NCI-H2081 treated with DMSO at 0.1 percent for 48 hours (cell line): ENCODE measurements at regions not wholly inside any gene's neighbourhood (a gene's known extent, or its start where the extent isn't known, plus 50 kb on each side); places are given as distances from the start of the nearest gene placed in this dataset.

Experiments
- DNase-seq: peaks from one replicate; lab custom pipeline; 2025; lab: John Stamatoyannopoulos, UW

DNA sequence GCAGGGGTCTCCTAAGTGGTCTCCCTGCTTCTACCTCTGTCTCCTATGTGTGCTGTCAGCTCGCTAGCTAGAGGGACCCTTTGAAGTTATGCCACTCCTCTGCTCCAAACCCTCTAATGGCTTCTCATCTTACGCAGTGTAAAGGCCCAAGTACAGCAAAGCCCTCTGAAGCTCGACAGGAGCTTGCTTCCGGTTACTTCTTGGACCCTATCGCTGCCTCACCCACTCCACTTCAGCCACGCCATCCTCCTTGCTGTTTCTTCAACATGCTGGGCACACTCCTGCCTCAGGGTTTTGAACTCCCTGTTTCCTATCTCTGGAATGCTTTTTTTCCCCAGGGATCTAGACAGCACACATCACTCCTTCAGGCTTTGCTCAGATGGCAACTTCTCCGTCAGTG is 102.3 kb upstream of the F3 start:
- DNase-seq = no peak

DNA sequence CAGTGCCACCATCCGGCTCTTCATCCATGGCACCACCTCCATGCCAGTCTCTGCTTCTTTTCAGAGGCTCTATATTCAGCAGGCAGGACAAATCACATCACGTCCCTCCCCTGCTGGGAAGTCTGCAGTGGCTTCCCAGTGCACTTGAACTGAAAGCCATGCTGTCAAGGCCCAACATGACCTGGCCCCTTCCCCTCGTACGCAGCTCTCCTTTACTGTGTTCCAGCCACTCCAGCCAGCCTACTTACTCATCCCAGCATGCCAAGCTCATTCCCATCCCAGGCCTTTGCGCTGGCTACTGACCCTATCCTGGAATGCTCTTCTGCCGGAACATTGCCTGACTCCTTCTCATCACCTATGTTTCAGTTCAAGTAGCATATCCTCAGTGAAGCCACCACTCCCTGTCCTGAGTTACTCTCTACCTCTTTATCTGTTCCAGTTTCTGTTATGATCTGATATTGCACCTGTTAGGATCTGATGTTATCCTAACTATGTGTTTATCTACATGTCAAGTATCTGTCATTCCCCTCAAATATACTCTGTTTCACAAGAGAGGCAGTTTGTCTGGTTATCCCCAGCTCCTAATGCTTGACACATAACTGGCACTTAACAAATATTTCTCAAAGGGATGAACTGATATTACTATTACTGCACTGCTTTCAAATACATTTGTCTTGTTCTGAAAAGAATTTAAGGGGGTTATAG is 101.2 kb upstream of the F3 start:
- no peak for DNase-seq

DNA sequence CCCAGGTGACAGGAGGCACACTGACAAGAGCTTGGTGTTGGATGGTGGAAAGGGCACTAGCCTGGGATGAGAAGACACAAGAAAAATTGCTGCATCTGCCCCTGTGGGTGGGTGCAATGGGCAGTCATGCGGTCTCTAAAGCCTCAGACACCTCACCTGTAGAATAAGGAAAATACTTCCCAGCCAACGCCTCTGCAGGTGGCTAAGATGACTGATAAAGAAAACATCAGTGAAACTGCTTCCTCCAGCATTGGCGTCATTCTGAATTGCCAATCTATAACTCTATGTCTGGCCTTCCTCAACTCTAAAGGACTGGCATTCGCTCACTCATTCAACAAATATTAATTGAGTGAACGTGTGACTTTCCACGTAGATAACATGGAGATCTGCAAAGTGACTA is 100.4 kb upstream of the F3 start:
- no peak for DNase-seq

DNA sequence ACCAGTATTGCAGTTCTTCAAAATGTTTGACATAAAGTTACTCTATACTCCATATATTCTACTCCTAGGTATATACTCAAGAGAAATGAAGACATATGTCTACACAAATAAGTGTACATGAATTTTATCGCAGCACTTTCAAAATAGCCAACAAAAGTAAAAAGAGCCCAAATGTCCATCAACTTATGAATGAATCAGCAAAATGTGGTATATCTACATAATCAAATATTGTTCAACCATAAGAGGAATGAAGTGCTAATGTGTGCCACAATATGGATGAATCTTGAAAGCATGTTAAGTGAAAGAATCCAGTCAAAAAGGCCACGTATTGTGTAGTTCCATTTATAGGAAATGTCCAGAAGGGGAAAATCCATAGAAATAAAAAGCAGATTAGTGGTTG is 98.6 kb upstream of the F3 start:
- no peak for DNase-seq

DNA sequence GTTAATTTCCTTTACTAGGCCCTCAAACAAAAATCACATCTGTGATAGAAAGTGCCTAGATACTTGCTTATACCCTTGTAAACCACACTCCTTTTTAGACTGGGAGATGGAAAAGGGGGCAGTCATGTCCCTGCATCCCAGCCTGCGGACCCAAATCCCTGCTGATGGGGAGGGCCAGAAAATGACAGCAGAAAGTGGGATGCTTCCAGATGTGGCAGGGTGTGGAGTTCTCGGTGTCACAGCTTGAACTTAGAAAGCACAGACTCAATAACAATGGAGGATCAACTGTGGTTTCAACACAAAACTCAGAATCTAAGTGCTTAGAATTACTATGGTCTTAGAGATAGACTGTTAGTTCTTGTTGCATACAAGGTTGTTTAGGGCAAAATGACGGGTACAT is 95.6 kb upstream of the F3 start:
- DNase-seq = no peak

DNA sequence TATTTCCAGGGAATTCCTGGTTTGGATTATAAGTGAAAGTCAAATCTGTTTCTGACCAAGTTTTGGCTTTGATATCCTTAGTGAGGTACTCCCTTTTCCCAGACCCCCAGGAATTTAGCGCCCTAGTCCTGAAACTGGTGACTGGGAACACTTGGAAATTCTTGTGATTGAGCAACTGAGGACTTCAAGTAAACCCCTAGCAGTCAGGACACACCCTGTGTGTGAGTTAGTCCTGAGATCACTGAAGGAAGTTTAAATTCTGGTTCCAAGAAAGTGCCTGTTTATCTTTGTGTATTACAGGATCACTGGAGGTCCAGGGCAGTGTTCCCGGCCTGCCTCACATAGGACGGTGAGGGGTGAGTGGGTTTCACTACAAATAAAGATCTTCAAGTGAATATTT is 95.1 kb upstream of the F3 start:
- DNase-seq = no peak

DNA sequence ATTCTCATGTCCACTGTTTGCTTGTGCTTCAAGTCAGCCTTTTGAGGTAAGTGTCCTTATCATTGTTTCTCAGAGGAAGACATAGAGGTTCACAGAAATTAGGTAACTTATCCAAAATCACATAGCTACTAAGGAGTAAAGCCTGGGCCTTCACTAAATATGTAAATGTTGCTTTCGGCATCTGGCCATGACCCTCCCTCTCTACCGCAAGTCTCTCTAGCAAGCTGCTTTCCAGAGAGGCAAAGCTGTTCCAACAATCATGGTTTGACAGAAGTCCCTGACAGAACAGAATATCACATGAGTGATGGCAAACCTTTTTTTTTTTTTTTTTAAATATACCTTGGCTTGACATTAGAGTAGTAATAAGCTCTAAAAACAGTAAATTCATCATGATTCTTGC is 94.5 kb upstream of the F3 start:
- DNase-seq = no peak

DNA sequence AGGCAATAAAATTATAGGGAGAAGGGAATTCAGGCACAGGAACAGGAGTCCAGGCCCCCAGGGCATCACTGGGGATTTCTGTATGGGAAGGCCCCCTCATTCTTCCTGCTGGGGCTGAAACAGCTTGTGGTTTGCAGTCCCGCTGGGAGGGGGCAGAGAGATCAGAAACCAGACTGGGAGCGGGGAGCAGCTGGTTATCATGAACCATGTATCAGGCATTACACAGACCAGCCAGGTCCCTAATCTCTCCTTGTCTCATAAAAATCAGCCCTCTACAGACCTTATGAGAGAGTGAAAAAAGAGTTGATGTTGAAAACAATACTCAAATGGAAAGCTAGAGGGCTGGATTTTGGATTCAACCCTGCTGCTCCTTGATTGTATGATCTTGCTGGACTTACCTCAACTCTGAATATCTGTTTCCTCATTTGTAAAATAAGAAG is 93.4 kb upstream of the F3 start:
- DNase-seq = no peak

DNA sequence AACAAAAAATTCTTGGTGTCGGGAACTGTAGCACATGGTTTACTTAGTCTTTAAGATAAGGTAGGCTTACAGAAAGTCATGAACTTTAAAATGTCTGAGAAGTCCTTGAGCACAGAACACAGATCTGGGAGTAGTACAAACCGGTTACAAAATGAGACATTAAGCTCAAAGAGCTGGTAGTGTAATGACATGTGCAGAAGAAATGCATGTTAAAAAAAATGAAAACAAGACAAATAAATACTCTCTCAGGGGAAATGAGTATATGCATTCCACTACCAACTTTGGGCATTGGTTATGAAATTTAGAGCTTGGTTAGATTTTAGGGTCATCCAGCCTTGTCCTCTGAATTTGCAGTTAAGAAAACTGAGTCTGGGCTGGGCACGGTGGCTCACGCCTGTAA is 91.5 kb upstream of the F3 start:
- DNase-seq = no peak

DNA sequence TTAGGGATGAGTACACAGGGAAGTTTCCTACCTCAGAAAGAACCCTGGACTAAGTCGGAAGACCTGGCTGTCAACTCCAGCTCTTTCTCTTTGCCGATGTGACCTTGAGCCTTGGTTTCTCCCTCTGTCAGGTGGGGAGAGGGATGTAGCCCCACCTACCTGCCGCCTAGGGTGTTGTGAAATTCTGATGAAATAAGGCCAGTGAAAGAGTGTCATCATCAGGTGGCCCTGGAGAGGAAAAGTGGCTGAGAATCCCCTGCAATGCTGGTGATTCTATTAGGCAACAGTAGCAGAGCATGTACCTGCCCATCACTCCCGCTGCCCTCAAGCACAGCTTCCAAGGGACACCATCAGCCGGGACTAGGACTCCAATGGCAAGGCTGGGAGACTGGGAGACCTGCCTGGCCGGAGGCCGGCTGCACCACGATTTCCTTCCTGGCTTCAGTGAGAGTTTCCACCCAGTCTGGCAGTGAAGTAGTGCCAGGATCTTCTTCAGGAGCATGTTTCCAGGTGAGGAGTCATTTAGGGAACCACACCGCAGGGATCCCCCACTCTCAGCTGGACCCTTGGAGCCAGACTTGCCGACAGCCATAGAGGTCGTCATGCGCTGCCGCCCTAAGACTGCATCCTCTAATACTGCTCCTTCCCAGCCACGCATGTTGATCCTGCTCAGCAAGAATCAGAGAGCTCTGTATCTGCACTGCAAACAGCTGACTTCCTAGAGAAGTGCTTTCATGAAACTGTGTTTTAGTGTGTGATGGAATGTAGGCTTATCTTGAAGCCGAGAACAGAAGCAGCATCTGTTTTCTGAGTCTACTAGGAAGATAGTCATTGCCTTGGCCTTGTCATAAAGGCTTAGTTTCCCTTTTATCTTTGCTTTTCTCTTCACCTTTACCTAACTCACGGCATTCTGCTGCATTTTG is 88.0 kb upstream of the F3 start:
- DNase-seq = no peak

DNA sequence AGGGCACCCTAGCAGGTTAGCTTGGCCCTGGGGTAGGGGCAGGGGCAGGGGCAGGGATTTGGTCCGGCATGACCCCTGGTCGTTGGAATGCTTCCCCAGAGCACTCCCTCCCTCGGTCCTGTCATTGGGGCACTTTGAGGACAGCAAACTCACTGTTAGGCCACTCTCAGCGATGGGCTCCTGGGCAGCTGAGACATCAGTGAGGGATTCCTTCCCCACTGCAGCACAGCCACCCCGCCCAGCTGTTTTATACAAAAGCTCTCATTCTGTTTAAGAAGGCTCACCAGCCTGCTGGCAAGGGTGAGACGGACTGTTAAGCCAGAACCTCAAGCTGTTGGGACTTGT is 86.9 kb upstream of the F3 start:
- no peak for DNase-seq

DNA sequence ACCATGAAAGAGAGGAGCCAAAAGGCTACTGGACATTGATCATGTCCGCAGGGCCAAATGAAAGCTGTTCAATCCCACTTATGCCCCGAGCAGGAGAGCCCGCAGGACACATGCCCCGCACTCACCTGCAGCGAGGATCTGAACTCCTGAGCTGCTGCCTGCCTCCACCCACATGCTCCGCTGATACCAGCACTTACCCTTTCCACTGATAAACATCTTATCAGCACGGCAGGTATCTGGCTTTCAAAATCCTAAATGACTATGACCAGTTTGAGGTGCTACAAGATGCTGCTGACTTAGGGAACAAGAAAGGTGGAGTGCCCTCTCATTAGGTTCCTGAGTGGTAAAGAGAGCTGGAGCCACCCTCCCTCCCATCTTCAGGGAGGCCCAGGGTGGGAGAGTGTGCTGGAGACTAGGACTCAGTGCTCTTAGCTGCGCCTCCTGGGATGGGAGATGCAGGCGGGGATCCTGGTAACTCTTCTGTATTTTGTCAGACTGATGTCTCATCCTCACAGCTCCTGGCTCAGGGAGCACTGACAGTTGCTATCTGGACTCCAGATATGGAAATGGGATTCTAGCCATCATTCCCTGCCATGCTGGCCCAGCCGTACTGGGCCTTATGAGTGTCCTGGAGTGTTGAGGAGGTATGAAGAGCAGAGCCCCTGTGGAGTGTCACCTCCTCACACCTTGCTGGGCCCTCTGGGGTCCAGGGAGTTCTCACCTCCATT is 86.4 kb upstream of the F3 start:
- no peak for DNase-seq

DNA sequence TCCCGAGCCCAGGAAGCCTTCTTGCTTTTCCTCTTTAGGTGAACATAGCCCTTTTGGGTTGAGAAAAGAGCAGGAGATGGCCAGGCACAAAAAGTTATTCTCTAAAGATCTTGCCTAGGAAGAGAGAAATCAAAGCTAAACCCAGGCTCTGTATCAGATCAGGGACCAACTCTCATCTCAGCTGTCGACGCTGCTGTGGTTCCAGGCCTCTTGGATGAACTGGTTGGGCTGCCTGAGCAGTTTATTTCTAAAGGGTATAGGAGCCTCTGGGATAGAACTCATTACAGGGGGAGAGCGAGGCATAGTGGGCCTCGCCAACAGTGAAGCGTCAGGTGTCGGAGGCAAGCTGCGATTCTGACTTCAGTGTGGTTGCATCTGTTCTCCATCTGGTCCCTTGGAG is 82.6 kb upstream of the F3 start:
- DNase-seq = no peak

DNA sequence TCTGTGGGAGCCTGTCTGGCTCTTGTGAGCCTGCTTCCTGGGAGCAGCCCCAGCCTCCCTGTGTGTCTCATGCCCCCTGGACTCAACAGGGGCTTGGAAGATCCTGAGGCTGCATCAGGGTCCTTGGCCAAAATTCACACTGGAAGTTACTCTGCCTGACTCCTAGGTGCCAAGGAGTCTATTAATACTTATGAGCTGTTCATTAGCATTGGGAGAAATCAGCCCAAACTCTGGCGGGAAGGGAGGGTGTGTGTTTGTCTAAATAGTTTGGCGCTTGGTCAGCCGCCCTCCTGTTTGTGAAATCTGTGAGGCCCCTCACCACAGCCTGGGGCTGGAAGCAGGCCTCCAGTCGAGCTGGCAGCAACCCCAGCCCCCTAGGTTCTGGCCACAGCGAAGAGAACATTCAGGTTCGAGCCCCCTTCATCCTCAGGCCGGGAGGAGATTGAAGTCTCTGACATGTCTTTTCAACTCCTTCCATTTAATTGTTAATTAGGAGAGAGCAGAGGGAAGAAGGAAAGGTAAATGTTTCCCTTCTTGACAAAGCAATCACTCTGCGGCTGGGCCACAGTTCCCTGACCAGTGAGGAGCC is 82.1 kb upstream of the F3 start:
- DNase-seq = no peak

DNA sequence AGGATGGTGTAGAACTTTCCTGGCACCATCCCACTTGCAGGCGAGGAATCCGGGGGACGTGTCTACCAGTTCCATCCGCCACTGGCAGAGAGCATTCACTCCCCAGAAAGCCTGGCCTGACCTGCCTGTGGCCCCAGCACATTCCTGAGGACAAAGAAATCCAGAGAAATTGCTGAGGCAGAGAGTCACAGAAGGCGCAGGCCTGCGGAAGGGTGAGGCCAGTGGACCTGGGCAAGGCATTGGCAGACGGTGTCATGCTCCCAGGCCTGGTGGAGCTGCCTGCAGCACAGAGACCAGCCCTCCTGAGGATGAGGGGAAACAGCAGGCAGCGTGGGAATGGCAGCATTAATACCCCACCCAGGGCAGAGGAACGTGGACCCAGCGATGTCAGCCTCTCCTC is 81.2 kb upstream of the F3 start:
- no peak for DNase-seq

DNA sequence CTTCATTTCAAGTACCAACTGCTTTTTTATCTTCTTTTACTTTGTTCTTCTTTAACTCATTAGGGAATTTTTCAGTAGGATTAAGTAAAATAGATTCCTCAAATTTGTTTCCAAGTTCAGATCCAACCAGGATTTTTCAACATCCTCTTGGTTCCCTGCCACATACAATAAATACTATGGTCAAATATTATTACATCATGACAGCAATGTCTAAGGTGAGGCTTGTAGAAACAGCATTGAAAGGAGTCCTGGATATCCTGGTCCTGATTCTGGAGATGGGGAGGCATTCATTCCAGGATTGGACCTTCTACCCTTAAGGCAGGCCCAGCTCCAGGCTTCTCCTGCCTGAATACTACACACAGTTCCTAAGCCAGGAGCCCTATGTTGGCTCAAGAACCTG is 80.2 kb upstream of the F3 start:
- no peak for DNase-seq

DNA sequence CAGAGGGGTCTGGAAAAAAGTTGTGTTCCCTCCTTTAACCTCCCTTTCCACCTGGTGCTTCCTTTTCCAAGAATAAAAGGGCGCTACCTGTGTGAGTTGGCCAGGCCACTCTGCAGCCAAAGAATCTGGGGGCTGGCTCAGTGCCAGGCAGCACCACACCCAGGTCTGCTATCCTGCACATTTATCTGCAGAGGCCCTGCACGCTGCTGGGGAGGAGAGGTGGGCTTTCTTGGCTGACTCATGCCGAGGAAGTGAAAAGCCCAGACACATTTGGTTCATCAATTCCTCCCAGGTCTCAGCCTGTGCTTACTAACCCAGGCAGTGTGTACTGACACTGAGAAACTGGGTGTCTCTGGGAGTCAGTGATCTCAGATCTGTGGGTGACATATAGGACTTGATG is 79.8 kb upstream of the F3 start:
- DNase-seq = no peak

DNA sequence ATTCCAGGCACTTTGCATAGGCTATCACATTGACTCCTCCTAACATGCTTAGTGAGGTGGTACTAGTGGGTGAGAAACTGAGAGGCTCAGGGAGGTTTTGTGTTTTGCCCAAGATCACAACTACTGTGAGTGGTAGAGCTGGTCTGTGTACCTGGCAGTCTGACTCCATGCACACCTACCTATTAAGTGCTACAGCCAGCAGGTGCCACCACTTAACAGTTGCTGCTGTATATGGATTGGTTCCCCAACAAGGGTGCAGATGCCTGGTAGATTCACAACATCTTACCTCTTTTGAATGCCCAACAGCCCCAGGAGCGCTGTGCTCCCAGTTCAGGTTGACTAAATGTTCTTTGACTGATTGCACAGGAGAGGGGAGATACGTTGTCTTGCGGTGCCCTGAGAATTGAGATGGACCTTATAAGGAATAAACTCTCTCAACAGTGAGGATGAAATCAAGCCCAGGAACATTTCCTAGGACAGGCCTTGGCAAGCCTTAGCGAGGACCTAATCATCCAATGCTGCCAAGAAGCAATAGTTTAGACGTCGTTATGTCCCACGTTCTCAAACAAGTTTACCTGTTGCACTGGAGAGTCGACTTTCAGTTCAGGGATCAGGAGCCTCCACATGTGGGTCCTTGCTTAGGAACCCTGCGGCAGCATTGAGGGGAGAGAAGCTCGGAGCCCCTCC is 78.9 kb upstream of the F3 start:
- DNase-seq = no peak

DNA sequence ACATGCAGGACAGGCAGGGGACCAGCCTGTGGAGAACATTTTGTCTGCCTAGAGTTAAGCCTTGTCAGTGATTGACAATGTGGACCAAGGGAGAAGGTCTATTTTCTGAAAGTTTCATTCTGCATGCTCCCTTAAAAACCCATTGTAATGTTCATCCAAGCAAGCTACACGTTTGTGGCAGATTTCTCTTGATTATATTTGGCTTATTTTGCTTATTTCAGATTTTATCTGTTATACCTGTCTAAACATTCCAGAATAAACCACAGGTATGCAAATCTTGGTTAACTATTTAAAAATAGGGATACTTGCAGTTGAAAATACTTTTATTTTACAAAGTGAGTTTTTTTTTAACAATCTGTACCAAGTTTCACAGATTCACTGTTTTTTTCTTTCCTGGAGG is 78.2 kb upstream of the F3 start:
- no peak for DNase-seq

DNA sequence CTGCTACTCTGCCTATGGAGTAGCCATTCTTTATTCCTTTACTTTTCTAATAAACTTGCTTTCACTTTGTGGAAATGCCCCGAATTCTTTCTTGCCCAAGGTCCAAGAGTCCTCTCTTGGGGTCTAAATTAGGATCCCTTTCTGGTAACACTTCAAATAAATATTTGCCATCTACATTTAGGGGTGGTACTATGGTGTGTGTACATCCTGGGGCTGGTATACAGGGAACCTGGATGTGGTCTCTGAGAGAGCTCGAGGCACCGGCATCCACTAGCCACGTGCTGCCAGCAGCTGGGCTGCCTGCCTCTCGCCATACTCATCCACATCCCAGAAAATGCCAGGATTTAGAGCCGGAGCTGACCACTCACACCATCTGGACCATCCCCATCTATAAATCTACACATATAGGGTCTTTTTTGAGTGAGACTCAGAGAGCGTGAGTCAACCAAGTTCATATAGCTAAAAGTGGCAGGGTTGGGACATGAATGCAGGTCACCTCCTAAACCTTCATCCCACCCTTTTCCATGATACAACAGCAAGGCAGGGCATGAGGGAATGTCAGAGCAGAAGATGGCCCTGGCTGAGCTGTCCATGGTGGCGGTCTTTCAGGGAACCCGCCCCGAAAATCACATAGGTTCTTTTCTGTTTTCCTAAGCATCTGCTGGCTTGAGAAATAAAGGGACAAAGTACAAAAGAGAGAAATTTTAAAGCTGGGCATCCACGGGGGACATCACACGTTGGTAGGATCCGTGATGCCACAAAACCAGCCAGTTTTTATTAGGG is 76.6 kb upstream of the F3 start:
- DNase-seq = no peak

DNA sequence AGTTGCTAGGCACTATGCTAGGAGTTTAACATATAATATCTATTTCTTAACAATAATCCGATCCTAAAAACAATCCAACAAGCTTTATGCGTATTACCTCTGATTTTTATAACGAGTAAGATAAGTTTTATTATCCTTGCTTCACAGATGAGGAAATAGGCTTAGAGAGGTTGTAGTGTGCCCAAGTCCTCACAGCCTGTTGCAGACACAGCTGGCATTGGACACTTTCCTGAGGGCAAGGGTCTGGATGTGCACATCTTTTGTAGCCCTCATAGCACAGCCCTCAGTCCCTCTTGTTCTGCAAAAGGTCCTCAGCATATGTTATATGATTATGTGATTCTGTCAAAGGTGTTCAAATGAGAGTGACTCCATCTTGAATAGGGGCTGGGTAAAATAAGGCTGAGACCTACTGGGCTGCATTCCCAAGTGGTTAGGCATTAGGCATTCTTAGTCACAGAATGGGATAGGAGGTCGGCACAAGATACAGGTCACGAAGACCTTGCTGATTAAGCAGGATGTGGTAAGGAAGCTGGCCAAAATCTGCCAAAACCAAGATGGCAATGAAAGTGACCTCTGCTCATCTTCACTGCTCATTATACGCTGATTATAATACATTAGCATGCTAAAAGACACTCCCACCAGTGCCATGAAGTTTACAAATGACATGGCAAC is 75.7 kb upstream of the F3 start:
- DNase-seq = no peak
